Central memory CD8-positive, alpha-beta T cell (primary cell): ENCODE measurements at regions not wholly inside any gene's neighbourhood (a gene's known extent, or its start where the extent isn't known, plus 50 kb on each side); places are given as distances from the start of the nearest gene placed in this dataset.

Source experiments
- ATAC-seq: fragments of 150-1000 bp; cut with Tn5 transposase; replicated peaks from 2 replicates; pipeline ENCODE4 v1.10.0; 2022; ENCODE audit warnings: mild to moderate bottlenecking, moderate FRiP score, moderate number of reproducible peaks; ENCODE audit not compliant: poor library complexity, severe bottlenecking; ENCODE audit errors: extremely low read depth
- DNase-seq, 2 donors: peaks; one replicate each; pipeline ENCODE4 v3.0.0; 2021; ENCODE audit warnings: low spot score in 2 of 2
- H3K27ac Mint-ChIP-seq: one replicate; pipeline ENCODE4 v1.8.0; 2022; ENCODE audit warnings: low read depth, mild to moderate bottlenecking, moderate library complexity, mixed read lengths
- H3K27me3 Mint-ChIP-seq: one replicate; pipeline ENCODE4 v1.8.0; 2022; ENCODE audit warnings: mixed read lengths
- H3K36me3 Mint-ChIP-seq: one replicate; pipeline ENCODE4 v1.8.0; 2022; ENCODE audit warnings: mild to moderate bottlenecking, moderate library complexity, mixed read lengths; ENCODE audit not compliant: insufficient read depth
- H3K4me1 Mint-ChIP-seq: one replicate; pipeline ENCODE4 v1.8.0; 2022; ENCODE audit warnings: mixed read lengths
- H3K4me3 Mint-ChIP-seq: one replicate; pipeline ENCODE4 v1.8.0; 2022; ENCODE audit warnings: mild to moderate bottlenecking, moderate library complexity, mixed read lengths
- H3K9me3 Mint-ChIP-seq: one replicate; pipeline ENCODE4 v1.8.0; 2022; ENCODE audit warnings: mixed read lengths

DNA sequence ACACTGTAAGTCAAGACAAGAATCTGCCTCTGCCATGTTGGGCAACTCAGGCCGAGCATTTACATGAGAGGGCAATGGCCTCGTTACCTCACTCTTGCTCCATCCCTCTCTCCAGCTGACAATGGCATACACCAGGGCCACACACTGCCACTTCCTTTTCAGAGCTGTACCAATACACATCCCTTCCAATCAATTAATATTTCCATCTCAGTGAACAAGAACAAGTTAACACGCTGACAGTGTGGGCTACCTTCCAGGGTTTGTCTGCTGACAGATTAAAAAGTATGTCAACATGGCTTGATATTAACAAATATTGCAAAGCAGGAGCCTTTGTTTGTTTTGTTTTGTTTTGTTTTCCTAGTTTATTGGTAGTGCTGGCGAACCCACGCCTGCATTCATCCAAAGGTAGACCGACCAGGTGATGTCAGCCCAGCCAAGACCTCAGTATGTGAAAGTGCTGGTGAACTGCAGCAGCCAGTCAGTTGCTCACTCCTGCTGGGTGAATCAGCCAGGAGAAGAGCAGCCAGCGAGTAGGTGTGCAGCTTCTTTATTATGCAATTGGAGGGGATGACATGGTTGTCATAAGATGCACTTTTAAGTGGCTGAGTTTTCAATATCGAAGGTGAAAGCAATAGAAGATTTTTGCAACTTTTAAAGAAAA, 487.3 kb upstream of the JARID2 start:
- no peak overlapping the region for H3K27ac Mint-ChIP-seq
- no peaks in the 10 kb centered on the region for H3K9me3 Mint-ChIP-seq

DNA sequence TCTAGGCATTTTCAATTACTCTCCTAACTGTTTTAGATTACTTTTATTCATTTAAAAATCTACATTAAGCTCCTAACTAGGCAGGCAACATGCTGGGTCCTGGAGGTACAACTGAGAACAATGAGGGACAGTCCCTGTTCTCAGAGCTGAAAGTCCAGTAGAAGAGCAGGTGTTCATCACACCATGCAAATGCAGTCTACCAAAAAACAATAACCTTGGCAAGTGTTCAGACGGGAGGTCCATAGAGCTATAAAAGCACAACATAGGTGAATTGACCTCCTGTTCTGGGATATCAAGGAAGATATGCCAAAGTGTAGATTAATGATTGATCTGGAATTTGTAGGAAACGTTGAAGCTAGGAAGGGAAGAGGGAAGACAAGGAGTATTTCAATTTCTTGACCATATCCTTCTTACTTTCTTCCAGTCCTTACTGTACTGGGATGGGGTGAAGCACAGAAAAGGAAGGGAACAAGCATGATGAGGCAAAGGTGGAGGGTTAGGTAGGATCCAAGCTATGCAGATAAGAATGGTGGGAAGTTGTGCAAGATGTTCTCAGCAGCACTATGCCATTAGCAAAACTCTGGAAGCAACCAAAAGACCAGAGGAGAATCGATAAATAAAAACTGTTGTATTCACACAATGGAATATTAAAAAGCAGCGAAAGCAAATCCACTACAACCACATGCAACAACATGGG, 485.7 kb upstream of the JARID2 start:
- Mint-ChIP-seq H3K27ac (no peak overlapping the region), H3K4me1 (peaks cover 2% of the 10 kb centered on the region), H3K27me3 (no peaks in the 10 kb centered on the region), H3K36me3 (no peaks in the 10 kb centered on the region), H3K9me3 (no peaks in the 10 kb centered on the region), H3K4me3 (no peak overlapping the region)
- ATAC-seq (no peak), DNase-seq (no peak)

More for the DNA sequence above, 487.3 kb upstream of the JARID2 start:
- no peaks in the 10 kb centered on the region for H3K27me3 Mint-ChIP-seq
- H3K36me3 Mint-ChIP-seq = peaks cover 2% of the 10 kb centered on the region
- DNase-seq (no peak), ATAC-seq (no peak)
- H3K4me1 Mint-ChIP-seq = peaks cover 9% of the 10 kb centered on the region
- H3K4me3 Mint-ChIP-seq = no peak overlapping the region

DNA sequence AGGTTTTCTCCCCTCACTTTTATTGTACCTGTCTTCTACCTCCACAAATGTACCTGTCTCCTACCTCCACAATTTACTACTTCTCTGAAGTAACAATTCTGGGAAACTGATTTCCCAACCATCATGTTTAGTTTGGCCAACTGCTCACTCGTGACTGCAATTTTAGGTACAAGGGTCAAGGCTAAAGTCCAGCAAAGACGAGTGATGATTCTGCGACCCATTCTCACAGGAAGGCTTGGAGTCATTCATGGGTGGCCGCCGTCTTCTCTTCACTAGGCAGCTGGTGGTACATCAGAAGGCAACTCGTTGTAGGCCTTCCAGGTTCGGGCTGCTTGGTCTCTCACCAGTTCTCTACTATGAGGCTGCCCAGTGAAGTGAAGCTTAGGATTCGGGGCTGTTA, 483.8 kb upstream of the JARID2 start:
- ATAC-seq (no peak), DNase-seq (no peak)
- H3K9me3 Mint-ChIP-seq = no peaks in the 10 kb centered on the region
- H3K4me3 Mint-ChIP-seq = no peak overlapping the region
- no peak overlapping the region for H3K27ac Mint-ChIP-seq
- H3K27me3 Mint-ChIP-seq = no peaks in the 10 kb centered on the region
- H3K36me3 Mint-ChIP-seq = no peaks in the 10 kb centered on the region
- no peaks in the 10 kb centered on the region for H3K4me1 Mint-ChIP-seq

- DNase-seq (no peak), ATAC-seq (no peak)
- no peak overlapping the region for H3K27ac Mint-ChIP-seq
Observed at GRCh38 chr6:14763139-14763538, 482.7 kb upstream of the JARID2 start.

GRCh38 chr6:14763616-14764015, 482.3 kb upstream of the JARID2 start:
- Mint-ChIP-seq H3K36me3 (no peaks in the 10 kb centered on the region), H3K9me3 (no peaks in the 10 kb centered on the region), H3K4me1 (no peaks in the 10 kb centered on the region), H3K27ac (no peak overlapping the region), H3K27me3 (no peaks in the 10 kb centered on the region), H3K4me3 (no peak overlapping the region)
- ATAC-seq (no peak), DNase-seq (no peak)

More at GRCh38 chr6:14763139-14763538, 482.7 kb upstream of the JARID2 start:
- no peaks in the 10 kb centered on the region for H3K27me3 Mint-ChIP-seq
- no peak overlapping the region for H3K4me3 Mint-ChIP-seq
- no peaks in the 10 kb centered on the region for H3K4me1 Mint-ChIP-seq
- no peaks in the 10 kb centered on the region for H3K9me3 Mint-ChIP-seq
- H3K36me3 Mint-ChIP-seq = no peaks in the 10 kb centered on the region

GRCh38 chr6:14765106-14765505, 480.8 kb upstream of the JARID2 start:
- DNase-seq (no peak), ATAC-seq (no peak)
- no peaks in the 10 kb centered on the region for H3K4me1 Mint-ChIP-seq
- no peak overlapping the region for H3K27ac Mint-ChIP-seq
- no peak overlapping the region for H3K4me3 Mint-ChIP-seq
- no peaks in the 10 kb centered on the region for H3K27me3 Mint-ChIP-seq
- no peaks in the 10 kb centered on the region for H3K9me3 Mint-ChIP-seq
- H3K36me3 Mint-ChIP-seq = peaks cover 2% of the 10 kb centered on the region

DNA sequence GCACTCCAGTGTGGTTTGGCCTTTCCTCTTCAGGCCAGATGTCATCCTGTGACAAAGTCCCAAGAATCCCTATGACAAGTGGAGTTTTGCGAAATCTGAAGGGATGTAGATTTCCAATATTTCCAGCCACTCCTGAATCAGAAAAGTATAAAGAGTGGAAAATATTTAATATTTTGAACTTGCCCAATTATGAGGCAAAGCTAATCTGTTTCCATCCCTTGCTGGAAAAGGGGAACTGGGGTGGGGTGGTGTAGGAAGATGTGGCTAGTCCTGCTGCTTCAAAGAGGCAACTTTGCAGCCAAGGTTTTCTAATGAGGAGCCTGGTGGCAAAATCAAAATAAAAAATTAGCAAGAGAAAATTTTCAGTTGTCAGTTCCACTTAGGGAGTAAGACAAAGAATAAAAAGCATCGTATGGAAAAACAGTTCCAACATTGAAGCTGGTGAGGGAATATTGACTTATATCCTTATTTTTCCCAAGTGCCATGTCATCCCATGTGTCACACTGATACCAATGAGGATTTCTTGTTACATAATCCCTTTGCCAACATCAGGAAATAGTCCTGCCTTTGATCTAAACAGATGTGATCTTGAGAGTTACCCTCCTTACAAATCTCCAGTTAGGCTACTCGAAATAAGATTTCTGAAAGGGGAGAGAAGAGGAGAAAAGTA, 480.0 kb upstream of the JARID2 start:
- peaks cover 6% of the 10 kb centered on the region for H3K27me3 Mint-ChIP-seq
- no peak for ATAC-seq
- H3K4me1 Mint-ChIP-seq = peaks cover 4% of the 10 kb centered on the region
- no peak overlapping the region for H3K27ac Mint-ChIP-seq
- no peak overlapping the region for H3K4me3 Mint-ChIP-seq
- H3K36me3 Mint-ChIP-seq = peaks cover 2% of the 10 kb centered on the region
- no peak for DNase-seq
- H3K9me3 Mint-ChIP-seq = no peaks in the 10 kb centered on the region

DNA sequence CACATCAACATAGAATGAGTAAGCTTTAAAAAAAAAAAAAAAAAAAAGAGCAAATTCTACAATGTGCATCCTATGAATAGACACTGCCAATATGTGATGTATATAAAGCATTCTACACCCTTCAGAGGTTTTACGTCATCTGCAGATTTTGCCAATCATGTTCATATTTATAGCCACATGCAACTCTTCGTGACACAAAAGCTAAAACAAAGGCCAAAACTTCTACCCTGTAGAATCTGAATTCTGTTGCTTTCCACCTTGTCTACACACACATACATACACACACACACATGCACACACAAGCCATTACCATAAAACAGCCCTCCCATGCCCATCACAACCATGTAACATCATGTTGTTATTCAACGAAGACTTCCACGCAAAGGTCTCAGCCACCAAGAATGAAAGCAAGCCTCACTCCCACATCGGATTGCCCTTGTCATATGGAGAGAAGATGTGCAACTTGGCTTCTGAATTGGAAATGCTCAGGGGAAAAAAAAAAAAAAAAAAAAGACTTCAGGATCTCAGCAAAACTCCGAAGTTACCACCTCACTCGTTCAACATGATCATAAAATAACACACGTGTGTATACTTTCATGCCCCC, 479.4 kb upstream of the JARID2 start:
- H3K27ac Mint-ChIP-seq = no peak overlapping the region
- DNase-seq = no peak
- H3K4me1 Mint-ChIP-seq = peaks cover 4% of the 10 kb centered on the region
- H3K9me3 Mint-ChIP-seq = no peaks in the 10 kb centered on the region
- peaks cover 2% of the 10 kb centered on the region for H3K36me3 Mint-ChIP-seq
- H3K4me3 Mint-ChIP-seq = no peak overlapping the region
- ATAC-seq = no peak
- H3K27me3 Mint-ChIP-seq = peaks cover 11% of the 10 kb centered on the region

DNA sequence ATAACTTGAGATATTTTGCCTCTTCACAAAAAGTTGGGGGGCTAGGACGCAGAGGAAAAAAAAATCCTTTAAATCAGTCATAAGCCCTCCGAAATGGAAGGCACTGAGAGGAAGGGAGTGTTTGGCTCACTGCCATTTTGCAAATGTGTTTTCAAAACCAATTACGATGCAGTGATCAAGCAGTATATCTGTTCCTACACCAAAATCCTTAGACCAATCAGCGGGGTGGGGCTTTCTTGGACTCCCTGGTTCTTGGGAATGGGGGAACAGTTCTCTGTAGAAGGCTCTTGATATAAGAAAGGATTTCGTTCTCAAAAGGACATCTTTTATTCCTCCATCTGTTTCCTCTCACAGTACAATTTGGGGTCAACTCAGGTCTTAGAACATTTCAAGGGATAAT, 478.6 kb upstream of the JARID2 start:
- Mint-ChIP-seq H3K4me1 (peaks cover 4% of the 10 kb centered on the region), H3K27ac (no peak overlapping the region), H3K9me3 (no peaks in the 10 kb centered on the region), H3K36me3 (peaks cover 2% of the 10 kb centered on the region), H3K27me3 (peaks cover 18% of the 10 kb centered on the region), H3K4me3 (no peak overlapping the region)
- DNase-seq (no peak), ATAC-seq (no peak)

DNA sequence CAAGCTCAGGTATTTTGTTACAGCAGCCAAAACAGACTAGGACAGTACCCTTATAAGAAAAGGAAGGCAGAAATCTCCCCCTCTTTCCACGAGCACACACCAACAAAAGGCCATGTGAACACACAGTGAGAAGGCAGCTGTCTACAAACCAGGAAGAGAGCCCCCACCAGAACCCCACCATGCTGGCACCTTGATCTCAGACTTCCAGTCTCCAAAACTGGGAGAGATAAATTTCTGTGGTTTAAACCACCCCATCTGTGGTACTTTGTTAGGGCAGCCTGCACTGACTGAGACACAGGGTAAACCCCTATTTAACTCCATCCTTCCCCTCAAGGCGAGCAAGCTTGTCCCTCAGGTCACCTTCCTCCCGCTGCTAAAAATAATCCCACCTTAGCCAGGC, 475.8 kb upstream of the JARID2 start:
- Mint-ChIP-seq H3K4me3 (no peak overlapping the region), H3K36me3 (peaks cover 2% of the 10 kb centered on the region), H3K4me1 (peaks cover 4% of the 10 kb centered on the region), H3K27me3 (peaks cover 28% of the 10 kb centered on the region), H3K27ac (no peak overlapping the region), H3K9me3 (no peaks in the 10 kb centered on the region)
- ATAC-seq = no peak
- DNase-seq = no peak

DNA sequence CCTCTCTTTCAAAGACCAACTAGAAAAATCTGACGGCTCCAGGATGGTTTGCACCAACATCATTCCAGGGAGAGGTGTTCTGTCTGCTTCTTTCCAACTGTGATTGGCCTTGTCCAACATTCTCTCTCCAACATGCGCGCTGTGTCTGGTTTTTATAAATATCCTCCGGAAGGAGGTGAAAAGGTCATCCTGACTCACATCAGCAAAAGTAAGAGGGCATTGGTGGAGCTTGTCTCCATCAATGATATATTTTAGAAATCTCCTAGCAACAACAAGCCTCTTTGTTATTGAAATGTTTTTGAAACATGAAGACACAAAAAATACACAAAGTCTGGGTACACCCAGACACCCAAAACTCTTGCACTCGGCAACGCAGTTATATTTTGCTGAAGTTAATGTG, 475.3 kb upstream of the JARID2 start:
- no peak overlapping the region for H3K4me3 Mint-ChIP-seq
- DNase-seq (no peak), ATAC-seq (no peak)
- peaks cover 4% of the 10 kb centered on the region for H3K4me1 Mint-ChIP-seq
- H3K36me3 Mint-ChIP-seq = peaks cover 2% of the 10 kb centered on the region
- no peaks in the 10 kb centered on the region for H3K9me3 Mint-ChIP-seq
- H3K27me3 Mint-ChIP-seq = peaks cover 28% of the 10 kb centered on the region
- H3K27ac Mint-ChIP-seq = no peak overlapping the region

GRCh38 chr6:14771016-14771415, 474.9 kb upstream of the JARID2 start:
- Mint-ChIP-seq H3K4me3 (no peak overlapping the region), H3K27ac (no peak overlapping the region)

More at GRCh38 chr6:14771016-14771415, 474.9 kb upstream of the JARID2 start:
- no peak for DNase-seq
- Mint-ChIP-seq H3K4me1 (peaks cover 4% of the 10 kb centered on the region), H3K27me3 (peaks cover 28% of the 10 kb centered on the region), H3K9me3 (no peaks in the 10 kb centered on the region), H3K36me3 (peaks cover 2% of the 10 kb centered on the region)
- no peak for ATAC-seq
